HCT116 (cell line): ENCODE measurements at regions not wholly inside any gene's neighbourhood (a gene's known extent, or its start where the extent isn't known, plus 50 kb on each side); places are given as distances from the start of the nearest gene placed in this dataset.

ENCODE experiments used
- ATAC-seq: fragments of 200-7000 bp; cut with Tn5 transposase; 2 replicates; pipeline ENCODE4 v1.9.1; 2020; ENCODE audit warnings: mild to moderate bottlenecking, moderate library complexity
- BruUV-seq: library from RNA; stranded (reverse); fragments of 400-500 nt; replicated peaks from 2 replicates; lab custom pipeline; 2021; lab: Mats Ljungman, UMichigan
- CTCF ChIA-PET: fragments of 300-600 bp; sonication (Branson Sonifier 250); formaldehyde crosslinking; loops from one replicate; lab custom pipeline; 2021; ENCODE audit warnings: antibody characterized with exemption; lab: Charles Lee
- POLR2A ChIA-PET: fragments of 300-600, 350-600 bp; sonication (Branson Sonifier 250); formaldehyde crosslinking; loops from one replicate; lab custom pipeline; 2021; ENCODE audit warnings: antibody characterized with exemption; lab: Charles Lee
- RAD21 ChIA-PET, 2 experiments: fragments of 300-600 bp; sonication (Branson Sonifier 250); formaldehyde crosslinking; loops; one replicate each; lab custom pipeline; 2023; ENCODE audit warnings: low total read pairs in 2 of 2; ENCODE audit not compliant: uncharacterized antibody in 2 of 2, unreplicated experiment in 2 of 2, low non-redundant PET in 1 of 2; lab: Charles Lee
- DNase-seq: peaks from one replicate; pipeline ENCODE4 v3.0.0-alpha.2; 2010; ENCODE audit warnings: low read depth, low spot score
- H2AFZ ChIP-seq: fragments of 200-600 bp; shearing (Covaris generic), sonication (generic); 2 replicates; pipeline ENCODE4 v1.6.1; 2017; ENCODE audit warnings: low read depth, mixed run types, mixed read lengths, antibody characterized with exemption, low read length; ENCODE audit not compliant: poor library complexity, severe bottlenecking
- H3K27ac ChIP-seq: 2 replicates; pipeline ENCODE4 v1.5.1; 2012; ENCODE audit warnings: low read depth, low read length
- H3K27me3 ChIP-seq: fragments of 200-600 bp; sonication (generic); 2 replicates; pipeline ENCODE4 v1.6.1; 2016; ENCODE audit warnings: mixed run types, low read length, mixed read lengths; ENCODE audit not compliant: insufficient read depth
- H3K36me3 ChIP-seq, 2 experiments: fragments of 200-500 bp in 1 of 2; fragments of 200-600 bp in 1 of 2; sonication (Bioruptor generic) in 1 of 2; sonication (generic) in 1 of 2; 2 replicates each; pipeline versions ENCODE4 v1.5.1 to v1.6.1; 2014 to 2016; ENCODE audit warnings: low read length in 2 of 2, inconsistent platforms in 1 of 2, mixed read lengths in 1 of 2, mixed run types in 1 of 2; ENCODE audit not compliant: insufficient read depth in 2 of 2, control insufficient read depth in 1 of 2
- H3K4me1 ChIP-seq, 2 experiments: fragments of 200-600 bp in 1 of 2; sonication (generic) in 1 of 2; 2 replicates each; pipeline versions ENCODE4 v1.5.1 to v1.6.1; 2012 to 2017; ENCODE audit warnings: low read length in 2 of 2, inconsistent platforms in 1 of 2, mild to moderate bottlenecking in 1 of 2, mixed read lengths in 1 of 2, mixed run types in 1 of 2, moderate library complexity in 1 of 2; ENCODE audit not compliant: insufficient read depth in 2 of 2, control insufficient read depth in 1 of 2
- H3K4me2 ChIP-seq: fragments of 200-600 bp; sonication (generic); 2 replicates; pipeline ENCODE4 v1.6.1; 2017; ENCODE audit warnings: mixed run types, low read length, mixed read lengths
- H3K4me3 ChIP-seq, 2 experiments: fragments of 200-600 bp in 1 of 2; sonication (generic) in 1 of 2; replicated peaks in 1 of 2; 2 replicates each; pipeline ENCODE4 v1.5.1; 2011 to 2016; ENCODE audit warnings: low read length in 2 of 2, control low read depth in 1 of 2, low read depth in 1 of 2, mild to moderate bottlenecking in 1 of 2, mixed read lengths in 1 of 2, mixed run types in 1 of 2
- H3K79me2 ChIP-seq: fragments of 200-600 bp; sonication (generic); 2 replicates; pipeline ENCODE4 v1.6.1; 2017; ENCODE audit warnings: mild to moderate bottlenecking, mixed run types, low read length, moderate library complexity, mixed read lengths; ENCODE audit not compliant: insufficient read depth
- H3K9ac ChIP-seq: fragments of 200-600 bp; sonication (generic); 2 replicates; pipeline ENCODE4 v1.6.1; 2016; ENCODE audit warnings: low read length, mixed read lengths
- H3K9me2 ChIP-seq: fragments of 200-600 bp; sonication (generic), shearing (Covaris generic); 2 replicates; pipeline ENCODE4 v1.6.1; 2017; ENCODE audit warnings: mixed run types, mild to moderate bottlenecking, moderate library complexity; ENCODE audit not compliant: insufficient read depth
- H3K9me3 ChIP-seq, 2 experiments: fragments of 200-500 bp in 1 of 2; fragments of 200-600 bp in 1 of 2; sonication (Bioruptor generic) in 1 of 2; sonication (generic) in 1 of 2; 2 replicates each; pipeline ENCODE4 v1.6.1; 2014 to 2017; ENCODE audit warnings: low read length in 2 of 2, mixed read lengths in 2 of 2, inconsistent platforms in 1 of 2, low read depth in 1 of 2, mild to moderate bottlenecking in 1 of 2, mixed run types in 1 of 2, moderate library complexity in 1 of 2; ENCODE audit not compliant: control insufficient read depth in 1 of 2, insufficient read depth in 1 of 2
- H4K20me1 ChIP-seq: fragments of 200-600 bp; sonication (generic), shearing (Covaris generic); 2 replicates; pipeline ENCODE4 v1.6.1; 2017; ENCODE audit warnings: mixed run types, mild to moderate bottlenecking, moderate library complexity; ENCODE audit not compliant: insufficient read depth
- ATF3 ChIP-seq: IDR thresholded peaks from 2 replicates; pipeline ENCODE4 v1.6.1; 2012
- CEBPB ChIP-seq: IDR thresholded peaks from 2 replicates; pipeline ENCODE4 v1.6.1; 2012; ENCODE audit warnings: low read depth
- EGR1 ChIP-seq: IDR thresholded peaks from 2 replicates; pipeline ENCODE4 v1.6.1; 2012; ENCODE audit warnings: low read depth
- ELF1 ChIP-seq: IDR thresholded peaks from 2 replicates; pipeline ENCODE4 v1.6.1; 2012; ENCODE audit warnings: low read depth, borderline replicate concordance
- EZH2 ChIP-seq: fragments of 200-600 bp; sonication (generic); IDR thresholded peaks from 2 replicates; pipeline ENCODE4 v1.6.1; 2017; ENCODE audit warnings: antibody characterized with exemption, mixed run types
- EZH2phosphoT487 ChIP-seq: fragments of 200-600 bp; IDR thresholded peaks from 2 replicates; pipeline ENCODE4 v1.6.1; 2018; ENCODE audit warnings: antibody characterized with exemption, borderline replicate concordance
- JUND ChIP-seq: IDR thresholded peaks from 2 replicates; pipeline ENCODE4 v1.6.1; 2012
- MAX ChIP-seq: IDR thresholded peaks from 2 replicates; pipeline ENCODE4 v1.6.1; 2012
- POLR2A ChIP-seq: IDR thresholded peaks from 2 replicates; pipeline ENCODE4 v1.7.0; 2011; ENCODE audit warnings: borderline replicate concordance; ENCODE audit not compliant: insufficient read depth, insufficient read length; ENCODE audit errors: extremely low read depth
- RAD21 ChIP-seq: IDR thresholded peaks from 2 replicates; pipeline ENCODE4 v1.6.1; 2012; ENCODE audit warnings: low read depth, mild to moderate bottlenecking
- REST ChIP-seq: IDR thresholded peaks from 2 replicates; pipeline ENCODE4 v1.6.1; 2012; ENCODE audit warnings: low read depth
- SIN3A ChIP-seq: IDR thresholded peaks from 2 replicates; pipeline ENCODE4 v1.6.1; 2012; ENCODE audit warnings: low read depth
- SP1 ChIP-seq: IDR thresholded peaks from 2 replicates; pipeline ENCODE4 v1.6.1; 2012; ENCODE audit warnings: low read depth
- SRF ChIP-seq: IDR thresholded peaks from 2 replicates; pipeline ENCODE4 v1.6.1; 2012; ENCODE audit warnings: low read depth
- YY1 ChIP-seq: IDR thresholded peaks from 2 replicates; pipeline ENCODE4 v1.6.1; 2011; ENCODE audit warnings: low read length, low read depth, moderate library complexity, mild to moderate bottlenecking; ENCODE audit not compliant: insufficient replicate concordance; ENCODE audit errors: extremely low read depth
- ZNF274 ChIP-seq: fragments of 200-500 bp; sonication (Bioruptor generic); IDR thresholded peaks from 2 replicates; pipeline ENCODE4 v1.6.1; 2014; ENCODE audit warnings: mild to moderate bottlenecking, low read depth, low read length, inconsistent platforms
- intact Hi-C: fragments of 100-400 bp; cut with micrococcal nuclease; formaldehyde crosslinking; loops from 2 replicates; pipeline ENCODE4 v1.10.0; 2022

- ATAC-seq (no peak), DNase-seq (no peak)
- TF ChIP-seq SP1 = no peak
- TF ChIP-seq SRF = no peak
- H3K36me3 ChIP-seq = no peaks in the 10 kb centered on the region
- ChIA-PET CTCF (no interaction called here), RAD21 (no interaction called here), POLR2A (no interaction called here)
- BruUV-seq = no TSS peak
- H3K4me1 ChIP-seq = no peaks in the 10 kb centered on the region
- H3K9me3 ChIP-seq = no peaks in the 10 kb centered on the region
- no peak overlapping the region for H3K4me2 ChIP-seq
- intact Hi-C loops = no loop called here
- no peaks in the 10 kb centered on the region for H3K79me2 ChIP-seq
- no peak overlapping the region for H3K27ac ChIP-seq
- H3K4me3 ChIP-seq = no peak overlapping the region
- H4K20me1 ChIP-seq = no peaks in the 10 kb centered on the region
- no peaks in the 10 kb centered on the region for H3K9me2 ChIP-seq
- H3K9ac ChIP-seq = no peak overlapping the region
- H2AFZ ChIP-seq = no peak overlapping the region
- no peaks in the 10 kb centered on the region for H3K27me3 ChIP-seq
Observed at GRCh38 chr6:104423691-104424090, 436.0 kb downstream of the HACE1 start.

- Histone ChIP-seq H3K27me3 (no peaks in the 10 kb centered on the region), H4K20me1 (no peaks in the 10 kb centered on the region), H3K4me2 (no peak overlapping the region), H3K4me1 (no peaks in the 10 kb centered on the region), H3K9me2 (no peaks in the 10 kb centered on the region), H3K27ac (no peak overlapping the region), H3K4me3 (no peak overlapping the region), H3K9ac (no peak overlapping the region), H3K36me3 (no peaks in the 10 kb centered on the region), H3K9me3 (no peaks in the 10 kb centered on the region), H3K79me2 (no peaks in the 10 kb centered on the region), H2AFZ (no peak overlapping the region)
- BruUV-seq = no TSS peak
- ATAC-seq = no peak
- intact Hi-C loops = no loop called here
- ChIA-PET CTCF (no interaction called here), RAD21 (no interaction called here), POLR2A (no interaction called here)
- DNase-seq = no peak
- no peak for TF ChIP-seq ATF3
- TF ChIP-seq JUND = no peak
- no peak for TF ChIP-seq EZH2
- TF ChIP-seq MAX = no peak
- TF ChIP-seq EZH2phosphoT487 = no peak
- TF ChIP-seq SIN3A = no peak
- TF ChIP-seq EGR1 = no peak
- no peak for TF ChIP-seq SP1
- no peak for TF ChIP-seq REST
- no peak for TF ChIP-seq YY1
- TF ChIP-seq ELF1 = no peak
- no peak for TF ChIP-seq RAD21
- TF ChIP-seq CEBPB = no peak
- no peak for TF ChIP-seq POLR2A
- no peak for TF ChIP-seq ZNF274
Observed at GRCh38 chr6:104421650-104422049, 438.1 kb downstream of the HACE1 start.
